ENCODE measurements at regions not wholly inside any gene's neighbourhood (a gene's known extent, or its start where the extent isn't known, plus 50 kb on each side); places are given as distances from the start of the nearest gene placed in this dataset.

- no peak for DNase-seq (ENCODE audit: low read depth in 2 of 3, low spot score in 2 of 3)
Observed at GRCh38 chr5:40288800-40289485, 390.8 kb upstream of the PTGER4 start.

- no peak for DNase-seq (ENCODE audit: low read depth in 2 of 3, low spot score in 2 of 3)
Observed at GRCh38 chr5:40284863-40285262, 394.9 kb upstream of the PTGER4 start.

GRCh38 chr5:40278881-40279280, 400.8 kb upstream of the PTGER4 start:
- DNase-seq (ENCODE audit: low read depth in 2 of 3, low spot score in 2 of 3) = no peak

- DNase-seq (ENCODE audit: low read depth in 2 of 3, low spot score in 2 of 3) = peak in 2 of 3 experiments; percentile 8 to 22
Observed at GRCh38 chr5:40277161-40277906, 402.4 kb upstream of the PTGER4 start.

GRCh38 chr5:40276426-40277102, 403.2 kb upstream of the PTGER4 start:
- DNase-seq (ENCODE audit: low read depth in 2 of 3, low spot score in 2 of 3) = no peak

- no peak for DNase-seq (ENCODE audit: low read depth in 2 of 3, low spot score in 2 of 3)
Observed at GRCh38 chr5:40274568-40274967, 405.1 kb upstream of the PTGER4 start.

GRCh38 chr5:40273936-40274335, 405.8 kb upstream of the PTGER4 start:
- no peak for DNase-seq (ENCODE audit: low read depth in 2 of 3, low spot score in 2 of 3)

- DNase-seq (ENCODE audit: low read depth in 2 of 3, low spot score in 2 of 3) = no peak
Observed at GRCh38 chr5:40271476-40271875, 408.2 kb upstream of the PTGER4 start.

GRCh38 chr5:40270274-40270845, 409.4 kb upstream of the PTGER4 start:
- no peak for DNase-seq (ENCODE audit: low read depth in 2 of 3, low spot score in 2 of 3)

GRCh38 chr5:40268088-40268487, 411.6 kb upstream of the PTGER4 start:
- no peak for DNase-seq (ENCODE audit: low read depth in 2 of 3, low spot score in 2 of 3)

GRCh38 chr5:40266952-40267351, 412.8 kb upstream of the PTGER4 start:
- no peak for DNase-seq (ENCODE audit: low read depth in 2 of 3, low spot score in 2 of 3)

GRCh38 chr5:40261984-40262383, 417.7 kb upstream of the PTGER4 start:
- no peak for DNase-seq (ENCODE audit: low read depth in 2 of 3, low spot score in 2 of 3)

- no peak for DNase-seq (ENCODE audit: low read depth in 2 of 3, low spot score in 2 of 3)
Observed at GRCh38 chr5:40260361-40260760, 419.4 kb upstream of the PTGER4 start.

- DNase-seq (ENCODE audit: low read depth in 2 of 3, low spot score in 2 of 3) = no peak
Observed at GRCh38 chr5:40258222-40258621, 421.5 kb upstream of the PTGER4 start.

- no peak for DNase-seq (ENCODE audit: low read depth in 2 of 3, low spot score in 2 of 3)
Observed at GRCh38 chr5:40240671-40241070, 439.0 kb upstream of the PTGER4 start.

- DNase-seq (ENCODE audit: low read depth in 2 of 3, low spot score in 2 of 3) = no peak
Observed at GRCh38 chr5:40240111-40240510, 439.6 kb upstream of the PTGER4 start.

- no peak for DNase-seq (ENCODE audit: low read depth in 2 of 3, low spot score in 2 of 3)
Observed at GRCh38 chr5:40238066-40238745, 441.5 kb upstream of the PTGER4 start.

GRCh38 chr5:40235471-40236400, 444.0 kb upstream of the PTGER4 start:
- DNase-seq (ENCODE audit: low read depth in 2 of 3, low spot score in 2 of 3) = no peak

- no peak for DNase-seq (ENCODE audit: low read depth in 2 of 3, low spot score in 2 of 3)
Observed at GRCh38 chr5:40233268-40233667, 446.4 kb upstream of the PTGER4 start.

GRCh38 chr5:40227931-40228330, 451.8 kb upstream of the PTGER4 start:
- DNase-seq (ENCODE audit: low read depth in 2 of 3, low spot score in 2 of 3) = no peak

Data from activated CD8-positive, alpha-beta memory T cell treated with anti-CD3 and anti-CD28 coated beads for 48 hours (primary cell).